NCI-H1105 treated with DMSO at 0.1 percent for 48 hours (cell line): ENCODE measurements at regions not wholly inside any gene's neighbourhood (a gene's known extent, or its start where the extent isn't known, plus 50 kb on each side); places are given as distances from the start of the nearest gene placed in this dataset.
"Not testable (repeated sequence)": the region's sequence is repeated elsewhere in the genome, so short reads cannot be mapped to it uniquely, and the experiment has no call there.

ENCODE experiments used
- DNase-seq: peaks from one replicate; lab custom pipeline; 2025; lab: John Stamatoyannopoulos, UW

DNA sequence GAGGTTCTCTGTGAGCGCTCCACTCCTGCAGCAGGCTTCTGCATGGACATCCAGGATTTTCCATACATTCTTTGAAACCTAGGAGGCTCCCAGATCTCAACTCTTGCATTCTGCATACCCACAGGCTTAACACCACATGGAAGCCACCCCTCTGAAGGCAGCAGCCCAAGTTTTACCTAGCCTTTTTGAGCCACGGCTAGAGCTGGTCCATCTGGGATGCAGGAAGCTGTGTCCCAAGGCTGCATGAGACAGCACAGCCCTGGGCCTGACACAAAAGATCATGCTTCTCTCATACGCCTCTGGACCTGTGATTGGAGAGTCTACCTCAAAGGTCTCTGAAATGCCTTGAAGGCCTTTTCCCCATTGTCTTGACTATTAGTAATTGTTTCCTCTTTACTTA is 53.6 kb upstream of the RPRM start:
- DNase-seq: no peak

DNA sequence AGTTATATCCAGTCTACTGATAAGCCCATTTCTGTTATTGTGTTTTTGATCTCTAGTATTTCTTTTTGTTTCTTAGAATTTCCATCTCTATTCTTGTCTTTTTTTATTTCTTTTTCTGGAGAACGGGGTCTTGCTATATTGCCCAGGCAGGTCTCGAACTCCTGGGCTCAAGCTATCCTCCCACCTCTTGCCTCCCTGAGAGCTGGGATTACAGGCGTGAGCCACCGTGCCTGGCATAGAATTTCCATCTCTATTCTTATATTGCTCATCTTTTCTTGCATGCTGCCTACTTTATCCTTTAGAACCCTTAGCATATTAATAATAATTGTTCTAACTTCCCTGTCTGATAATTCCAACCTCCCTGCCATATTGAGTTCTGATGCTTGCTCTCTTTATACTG is 55.2 kb upstream of the RPRM start:
- not testable (repeated sequence) for DNase-seq

DNA sequence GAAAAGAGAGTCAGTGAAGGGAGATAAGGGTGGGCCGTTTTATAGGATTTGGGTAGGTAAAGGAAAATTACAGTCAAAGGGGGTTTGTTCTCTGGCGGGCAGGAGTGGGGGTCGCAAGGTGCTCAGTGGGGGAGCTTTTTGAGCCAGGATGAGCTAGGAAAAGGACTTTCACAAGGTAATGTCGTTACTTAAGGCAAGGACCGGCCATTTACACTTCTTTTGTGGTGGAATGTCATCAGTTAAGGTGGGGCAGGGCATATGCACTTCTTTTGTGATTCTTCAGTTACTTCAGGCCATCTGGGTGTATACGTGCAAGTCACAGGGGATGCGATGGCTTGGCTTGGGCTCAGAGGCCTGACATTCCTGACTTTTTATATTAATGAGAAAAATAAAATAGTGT is 56.0 kb upstream of the RPRM start:
- not testable (repeated sequence) for DNase-seq

DNA sequence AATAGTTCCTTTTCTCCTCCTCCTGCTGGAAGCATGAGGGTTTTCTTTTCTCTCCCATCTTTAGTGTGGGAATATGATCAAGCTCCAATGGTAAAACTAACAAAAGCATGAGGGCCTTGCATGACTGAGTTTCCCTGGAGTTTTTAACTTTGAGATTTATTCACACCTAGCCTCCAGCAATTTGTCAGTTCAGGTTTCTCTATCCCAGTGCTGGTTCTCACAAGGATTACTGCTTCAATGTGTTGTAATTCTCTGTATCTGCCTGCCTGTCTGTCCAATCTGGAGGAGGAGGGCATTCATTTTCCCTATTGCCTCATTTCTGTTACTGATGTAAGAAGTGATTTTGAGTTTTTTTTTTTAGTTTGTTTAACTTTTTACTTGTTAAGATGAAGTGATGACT is 57.6 kb upstream of the RPRM start:
- no peak for DNase-seq

DNA sequence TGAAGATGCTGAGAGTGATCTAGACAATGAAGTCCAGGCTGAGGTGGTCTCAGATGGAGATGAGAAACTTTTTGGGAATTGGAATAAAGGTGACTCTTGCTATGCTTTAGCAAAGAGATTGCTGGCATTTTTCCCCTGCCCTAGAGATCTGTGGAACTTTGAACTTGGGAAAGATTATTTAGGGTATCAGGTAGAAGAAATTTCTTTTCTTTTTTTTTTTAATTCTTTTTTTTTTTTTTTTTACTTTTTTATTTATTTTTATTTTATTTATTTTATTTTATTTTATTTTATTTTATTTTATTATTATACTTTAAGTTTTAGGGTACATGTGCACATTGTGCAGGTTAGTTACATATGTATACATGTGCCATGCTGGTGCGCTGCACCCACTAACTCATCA is 59.5 kb upstream of the RPRM start:
- not testable (repeated sequence) for DNase-seq

DNA sequence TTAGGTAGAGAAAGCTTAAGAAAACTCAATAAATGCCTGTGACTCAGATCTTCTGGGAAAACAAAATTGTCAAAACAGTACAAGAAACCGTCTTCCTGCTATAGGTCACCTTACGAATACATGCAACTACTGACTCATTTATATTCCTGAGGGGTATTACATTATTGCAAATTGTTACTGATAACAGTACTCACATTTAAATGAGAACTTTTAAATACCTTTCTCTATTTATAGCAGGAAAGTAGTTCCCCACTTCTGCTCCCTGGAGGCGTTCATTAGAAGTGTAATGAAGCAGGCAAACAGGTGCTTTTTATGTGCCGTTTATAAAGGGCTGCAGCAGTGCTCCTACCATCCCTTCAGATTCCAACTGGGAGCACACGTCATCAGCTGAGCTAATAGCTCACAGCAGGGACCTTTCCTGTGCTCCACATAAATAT is 65.1 kb upstream of the RPRM start:
- DNase-seq: no peak

DNA sequence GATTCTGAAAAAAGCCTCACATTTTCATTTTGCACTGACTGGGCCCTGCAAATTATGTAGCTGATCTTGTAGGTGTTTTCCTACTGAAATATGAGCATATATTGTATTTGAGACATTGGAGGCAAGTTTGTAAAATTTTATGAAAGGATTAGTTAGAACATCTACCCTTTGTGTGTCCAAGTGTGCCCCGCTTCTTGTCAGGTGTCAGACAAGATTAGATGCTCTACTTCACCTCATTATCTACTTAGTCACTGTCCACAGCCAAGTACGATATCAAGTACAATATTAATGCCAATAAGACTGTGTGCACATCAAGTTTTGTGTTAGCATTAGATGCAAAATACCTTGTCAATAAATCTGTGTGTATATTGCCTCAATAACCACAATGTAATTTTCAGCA is 67.8 kb upstream of the RPRM start:
- no peak for DNase-seq

DNA sequence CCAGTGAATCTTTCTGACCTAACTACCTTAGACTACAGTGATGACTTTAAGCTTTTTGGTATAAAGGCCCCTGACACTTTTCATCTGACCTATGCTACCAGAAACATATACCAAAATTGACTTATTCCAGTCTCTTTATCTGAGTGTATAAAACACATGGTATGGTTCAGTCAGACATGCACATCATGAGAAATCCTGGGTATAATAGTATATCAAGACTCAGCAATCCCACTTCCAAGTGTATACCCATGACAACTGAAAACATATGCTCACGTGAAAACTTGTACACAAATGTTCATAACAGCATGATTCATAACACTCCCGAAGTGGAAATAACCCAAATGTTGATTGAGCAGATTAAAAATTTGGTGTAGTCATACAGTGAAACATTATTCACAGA is 70.0 kb upstream of the RPRM start:
- DNase-seq: no peak

DNA sequence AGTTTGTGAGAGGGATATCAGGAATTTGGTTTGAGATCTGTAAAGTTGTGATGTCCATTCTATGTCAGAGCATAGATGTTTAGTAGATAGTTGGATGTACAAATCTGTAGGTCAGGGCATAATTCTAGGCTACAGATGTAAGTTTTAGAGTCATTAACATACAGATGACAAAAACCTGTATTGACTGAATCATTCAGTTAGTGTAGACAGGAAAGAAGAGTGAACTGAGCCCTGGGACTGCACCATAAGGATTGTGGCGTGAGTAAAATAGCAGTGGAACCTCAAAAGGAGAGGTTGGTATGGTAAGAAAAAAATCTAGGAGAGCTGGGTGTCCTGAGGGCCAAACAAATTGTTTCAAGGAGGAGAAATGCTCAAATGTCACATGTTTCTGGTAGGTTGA is 73.1 kb upstream of the RPRM start:
- DNase-seq: no peak

DNA sequence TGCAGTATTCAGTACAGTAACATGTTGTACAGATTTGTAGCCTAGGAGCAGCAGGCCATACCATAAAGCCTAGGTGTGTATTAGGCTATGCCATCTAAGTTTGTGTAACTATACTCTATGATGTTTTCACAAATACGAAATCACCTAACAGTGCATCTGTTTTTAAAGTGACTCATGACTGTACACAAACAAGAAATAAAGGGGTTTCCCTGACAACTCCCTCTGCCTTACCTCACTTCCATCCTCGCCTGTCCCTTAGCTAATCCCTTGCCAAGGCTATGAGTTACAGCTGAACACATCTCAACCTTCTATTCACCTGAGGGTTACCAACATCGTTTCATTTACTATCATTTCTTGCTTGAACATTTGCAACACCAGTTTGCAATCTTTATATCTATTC is 78.6 kb upstream of the RPRM start:
- DNase-seq: no peak

DNA sequence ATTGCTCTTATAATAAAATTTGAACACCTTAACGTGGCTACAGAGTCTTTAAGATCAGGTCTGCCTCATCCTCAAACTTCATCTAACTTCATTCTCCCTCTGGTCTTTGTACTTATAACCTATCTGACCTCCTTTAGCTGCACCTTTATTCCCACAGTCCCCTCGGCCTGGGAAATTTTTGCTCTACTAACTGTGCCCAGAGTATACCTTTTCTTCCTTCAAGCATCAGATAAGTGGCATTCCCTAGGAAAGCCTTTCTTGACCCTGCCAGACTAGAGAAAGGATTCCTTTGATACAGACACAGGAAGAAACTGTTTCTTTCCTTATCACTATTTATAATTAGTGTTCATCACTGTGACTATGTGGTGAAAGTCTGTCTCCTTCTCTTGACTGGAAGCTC is 79.2 kb upstream of the RPRM start:
- DNase-seq: no peak

DNA sequence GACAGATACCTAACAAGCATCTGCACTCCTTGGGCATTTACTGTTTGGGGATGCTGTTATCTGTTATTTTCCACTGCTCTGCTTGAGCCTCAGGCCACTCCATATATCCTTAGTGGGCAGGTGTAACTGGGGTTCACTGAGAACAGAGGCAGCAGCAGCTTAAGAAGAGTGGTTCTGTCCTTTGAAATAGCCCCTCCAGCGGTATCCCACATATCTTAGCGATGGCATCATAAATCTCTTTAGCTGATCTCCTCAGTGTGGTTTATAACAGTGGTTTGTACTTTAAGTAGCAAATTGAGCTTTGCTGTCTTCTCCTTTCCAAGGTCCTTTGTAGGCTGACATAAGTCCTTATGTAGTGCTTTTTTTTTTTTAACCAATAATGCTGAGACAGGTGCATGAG is 79.7 kb upstream of the RPRM start:
- no peak for DNase-seq

DNA sequence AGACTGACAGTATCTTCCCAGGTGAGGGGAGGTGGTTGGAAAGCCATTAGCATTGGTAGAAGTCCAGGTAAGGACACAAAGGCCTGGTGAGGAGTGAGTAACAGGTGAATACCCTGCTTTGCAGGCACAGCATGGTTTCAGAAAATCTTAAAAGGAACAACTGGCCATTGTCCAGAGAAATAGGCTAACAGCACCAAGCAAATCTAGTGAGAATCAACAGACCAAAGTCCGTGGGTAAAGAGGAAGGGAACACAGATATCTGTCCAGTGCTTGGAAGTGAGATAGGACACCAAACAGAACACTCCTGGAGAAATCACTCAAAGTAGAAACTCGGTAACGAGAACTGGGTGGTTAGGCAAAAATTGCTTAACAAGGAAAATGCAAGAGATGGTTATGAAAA is 88.8 kb upstream of the RPRM start:
- no peak for DNase-seq

DNA sequence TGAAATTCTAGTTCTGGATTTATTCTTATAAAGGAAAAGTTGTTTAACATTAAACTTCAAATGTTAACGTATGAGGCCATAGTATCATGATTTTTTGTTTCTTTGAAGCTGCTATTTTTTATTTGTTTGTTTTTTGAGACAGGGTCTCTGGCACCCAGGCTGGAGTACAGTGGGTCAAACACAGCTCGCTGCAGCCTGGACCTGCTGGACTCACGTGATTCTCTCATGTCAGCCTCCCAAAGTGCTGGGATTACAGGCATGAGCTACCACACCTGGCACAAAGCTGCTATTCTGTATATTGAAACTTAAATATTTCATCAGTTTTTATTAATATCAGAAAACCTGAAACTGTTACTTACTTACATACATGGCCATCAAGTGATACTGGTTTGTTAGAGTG is 89.5 kb upstream of the RPRM start:
- DNase-seq: no peak

DNA sequence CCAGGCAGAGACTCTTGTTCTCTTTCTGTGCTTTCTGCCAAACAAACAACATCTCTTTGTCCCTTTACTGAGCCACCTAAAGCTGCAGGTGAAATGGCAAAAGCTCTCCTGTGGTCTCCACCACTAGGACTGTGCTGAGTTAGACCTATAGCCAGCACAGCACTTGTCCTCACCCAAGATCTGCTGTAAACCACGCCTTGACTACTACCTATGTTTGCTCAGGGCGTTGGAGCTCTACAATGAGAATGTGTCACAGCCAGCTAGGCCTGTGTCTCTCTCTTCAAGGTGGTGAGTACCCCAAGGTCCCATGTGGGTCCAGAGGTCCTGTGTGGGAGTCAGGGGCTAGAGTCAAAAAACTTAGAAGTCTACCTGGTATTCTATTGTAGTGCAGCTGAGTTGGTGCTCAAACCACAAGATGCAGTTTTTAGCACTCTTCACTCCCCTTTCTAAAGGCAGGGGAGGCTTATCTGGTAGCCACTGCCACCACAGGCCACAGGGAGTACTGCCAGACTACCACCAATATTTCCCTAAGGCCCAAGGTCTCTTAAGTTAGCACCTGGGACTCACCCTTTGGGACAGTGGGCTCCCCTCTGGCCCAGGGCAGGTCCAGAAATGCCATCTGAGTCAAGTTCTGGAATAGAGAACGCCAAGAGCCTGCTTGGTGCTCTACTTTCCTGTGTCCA is 96.8 kb upstream of the RPRM start:
- no peak for DNase-seq

DNA sequence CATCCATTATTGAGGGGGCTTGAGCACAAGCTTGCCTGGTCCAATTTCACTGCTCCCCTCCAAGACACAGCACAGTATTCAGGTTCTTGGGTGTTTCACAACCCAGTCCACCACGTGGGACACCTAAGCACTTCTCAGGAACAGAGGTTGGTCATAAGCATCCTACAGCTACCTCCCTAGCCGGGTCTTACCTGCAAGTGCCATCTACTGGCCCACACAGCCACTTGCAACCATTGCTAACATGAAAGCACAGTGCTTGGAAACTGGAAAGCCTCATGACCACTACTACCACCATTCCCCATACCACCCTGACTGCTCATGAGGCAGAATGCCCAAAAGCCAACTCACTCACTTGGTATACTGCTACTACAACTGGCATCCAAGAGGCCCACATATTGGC is 105.7 kb upstream of the RPRM start:
- no peak for DNase-seq

DNA sequence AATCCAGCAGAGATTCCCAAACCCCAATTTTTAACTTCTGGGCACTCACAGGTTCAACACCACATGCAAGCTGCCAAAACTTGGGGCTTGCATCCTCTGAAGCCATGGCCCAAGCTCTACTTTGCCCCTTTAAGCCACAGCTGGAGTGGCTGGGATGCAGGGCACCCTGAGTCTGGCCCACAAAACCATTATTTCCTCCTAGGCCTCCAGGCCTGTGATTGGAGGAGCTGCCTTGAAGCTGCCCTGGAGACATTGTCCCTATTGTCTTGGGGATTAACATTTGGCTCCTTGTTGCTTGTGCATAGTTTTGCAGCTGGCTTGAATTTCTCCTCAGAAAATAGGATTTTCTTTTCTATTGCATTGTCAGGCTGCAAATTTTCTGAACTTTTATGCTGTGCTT is 109.8 kb upstream of the RPRM start:
- no peak for DNase-seq

DNA sequence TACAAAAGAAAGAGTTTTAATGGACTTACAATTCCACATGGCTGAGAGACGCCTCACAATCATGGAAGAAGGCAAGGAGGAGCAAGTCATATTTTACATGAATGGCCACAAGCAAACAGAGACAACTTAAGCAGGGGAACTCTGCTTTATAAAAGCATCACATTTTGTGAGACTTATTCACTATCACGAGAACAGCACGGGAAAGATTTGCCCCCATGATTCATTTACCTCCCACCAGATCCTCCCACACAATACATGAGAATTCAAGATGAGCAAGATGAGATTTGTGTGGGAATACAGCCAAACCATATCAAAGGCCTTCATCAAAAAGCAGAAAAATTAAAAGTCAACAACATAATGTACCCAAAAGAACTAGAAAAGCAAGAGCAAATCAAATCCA is 111.0 kb upstream of the RPRM start:
- no peak for DNase-seq

DNA sequence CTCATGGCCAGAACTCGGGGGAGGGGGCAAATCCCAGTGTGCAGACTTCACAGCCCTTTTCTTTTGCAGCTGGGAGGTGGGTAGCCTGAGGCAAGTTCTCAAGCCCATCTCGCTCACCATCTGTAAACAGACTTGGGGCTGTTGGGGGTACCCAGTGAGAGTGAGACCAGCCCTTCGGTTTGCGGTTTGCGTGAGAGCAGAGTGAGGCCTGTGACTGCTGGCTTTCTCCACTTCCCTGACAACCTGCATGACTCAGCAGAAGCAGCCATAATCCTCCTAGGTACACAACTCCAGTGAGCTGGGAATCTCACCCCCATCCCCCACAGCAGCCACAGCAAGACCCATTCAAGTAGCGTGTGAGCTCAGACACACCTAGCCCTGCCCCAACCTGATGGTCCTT is 114.5 kb upstream of the RPRM start:
- not testable (repeated sequence) for DNase-seq

DNA sequence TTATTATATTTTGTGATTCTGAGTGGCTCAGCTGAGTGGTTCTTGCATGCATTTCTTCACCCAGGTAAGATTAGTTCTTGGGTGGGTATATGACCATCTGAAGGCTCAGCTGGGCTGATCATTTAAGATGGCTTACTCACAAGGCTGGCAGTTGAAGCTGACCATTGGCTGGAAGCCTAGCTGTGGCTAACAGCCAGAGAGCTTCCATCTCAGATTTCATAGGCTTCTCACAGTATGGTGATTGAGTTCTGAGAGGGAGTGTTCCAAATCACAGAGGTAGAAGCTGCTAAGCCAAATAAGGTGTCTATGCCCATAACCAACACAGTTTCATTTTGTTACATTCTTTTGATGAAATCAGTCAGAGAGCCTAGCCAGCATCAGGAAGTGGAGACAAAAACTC is 117.4 kb upstream of the RPRM start:
- peak; percentile 82 for DNase-seq

DNA sequence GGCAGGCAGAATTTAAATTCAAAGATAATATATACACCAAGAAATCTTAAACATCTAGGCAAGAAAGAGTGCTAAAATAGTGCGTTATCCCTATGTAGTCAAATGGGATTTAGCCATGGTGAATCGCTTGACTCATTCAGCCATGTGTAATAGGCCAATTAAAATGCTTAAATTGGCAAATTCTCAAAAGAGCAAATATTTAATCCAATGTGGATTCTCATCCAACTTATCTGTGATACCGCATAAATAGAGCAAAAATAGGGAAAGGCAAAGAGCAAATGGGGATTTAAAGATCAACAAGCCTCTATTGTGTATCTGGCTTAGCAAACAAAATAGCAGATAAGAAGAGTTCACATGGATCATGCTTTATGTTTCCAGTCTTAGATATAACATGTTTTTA is 123.2 kb upstream of the RPRM start:
- DNase-seq: no peak

DNA sequence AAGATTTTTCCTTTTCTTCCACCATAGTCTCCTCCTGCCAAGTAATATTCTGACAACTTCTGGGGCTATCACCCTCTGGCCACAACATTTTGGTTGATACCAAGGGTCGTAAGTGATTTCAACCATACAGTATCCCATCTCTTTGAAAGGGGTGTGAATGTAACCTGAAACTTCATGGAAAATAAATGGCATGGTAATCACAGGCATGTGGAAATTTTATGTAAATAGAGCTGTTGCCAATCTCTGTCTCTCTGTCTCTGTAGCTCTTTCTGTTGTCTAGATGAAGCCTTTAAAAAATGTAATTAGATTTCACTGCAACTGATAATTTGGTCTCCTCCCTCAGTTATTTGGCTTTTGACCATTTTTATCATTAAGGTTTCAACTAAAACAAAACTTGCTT is 125.6 kb upstream of the RPRM start:
- no peak for DNase-seq

DNA sequence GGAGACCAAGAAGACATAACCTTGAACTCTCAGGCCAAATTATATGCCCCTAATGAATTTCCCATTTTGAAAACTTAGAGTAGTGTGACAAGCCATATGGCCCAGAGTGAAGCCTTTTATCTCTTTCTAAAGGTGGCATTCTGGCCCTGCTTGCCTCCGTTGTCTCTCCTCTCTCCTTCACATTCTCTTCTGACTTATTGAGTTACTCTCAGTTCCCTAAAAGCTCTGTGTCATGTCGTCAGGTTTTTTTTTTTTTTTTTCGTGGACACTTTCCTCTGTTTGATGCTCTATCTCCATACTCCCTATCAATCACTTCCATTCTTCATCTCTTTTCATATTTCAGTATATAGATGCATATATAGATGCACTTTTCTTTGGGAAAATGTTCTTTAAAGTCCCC is 128.1 kb upstream of the RPRM start:
- no peak for DNase-seq

DNA sequence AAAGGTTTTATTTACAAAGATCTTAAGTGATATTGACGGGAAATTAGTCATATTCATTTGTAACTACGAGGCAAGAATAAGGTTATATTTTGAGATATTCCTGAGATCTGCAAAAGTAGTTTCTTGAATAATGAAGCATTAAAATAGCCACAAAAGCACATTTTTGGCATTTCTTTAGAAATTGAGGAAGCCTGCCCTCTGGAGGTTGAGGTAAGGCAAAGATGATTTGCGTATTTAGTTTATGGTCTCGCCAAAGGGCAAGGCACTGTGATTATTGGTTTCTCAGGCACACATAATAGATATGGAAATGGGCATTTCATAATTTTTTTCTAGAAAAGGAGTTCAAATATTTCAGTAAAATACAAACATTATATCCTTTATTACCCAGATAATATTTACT is 143.7 kb upstream of the RPRM start:
- DNase-seq: no peak

DNA sequence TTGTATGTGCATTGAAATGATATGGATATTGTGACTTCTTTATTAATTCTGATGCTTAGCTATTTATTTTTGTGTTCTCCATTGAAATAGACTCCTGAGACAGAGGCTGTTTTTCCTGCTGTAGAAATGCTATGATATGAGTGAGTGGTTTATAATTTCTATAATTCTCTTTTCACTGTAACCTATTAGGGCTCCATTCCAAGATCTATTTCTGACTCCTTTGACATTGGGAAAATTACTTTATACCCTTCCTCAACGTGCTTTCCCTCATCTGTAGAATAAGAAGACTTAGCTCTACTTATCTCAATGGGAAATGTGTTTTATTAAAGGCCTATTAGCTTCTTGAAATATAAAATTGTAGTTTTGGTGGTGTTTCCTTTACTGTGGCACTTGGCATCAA is 144.5 kb upstream of the RPRM start:
- DNase-seq: no peak
